COR-L47 (cell line): ENCODE measurements at regions not wholly inside any gene's neighbourhood (a gene's known extent, or its start where the extent isn't known, plus 50 kb on each side); places are given as distances from the start of the nearest gene placed in this dataset.
"Not testable (repeated sequence)": the region's sequence is repeated elsewhere in the genome, so short reads cannot be mapped to it uniquely, and the experiment has no call there.

ENCODE experiments used
- DNase-seq: peaks from one replicate; lab custom pipeline; 2025; lab: John Stamatoyannopoulos, UW

DNA sequence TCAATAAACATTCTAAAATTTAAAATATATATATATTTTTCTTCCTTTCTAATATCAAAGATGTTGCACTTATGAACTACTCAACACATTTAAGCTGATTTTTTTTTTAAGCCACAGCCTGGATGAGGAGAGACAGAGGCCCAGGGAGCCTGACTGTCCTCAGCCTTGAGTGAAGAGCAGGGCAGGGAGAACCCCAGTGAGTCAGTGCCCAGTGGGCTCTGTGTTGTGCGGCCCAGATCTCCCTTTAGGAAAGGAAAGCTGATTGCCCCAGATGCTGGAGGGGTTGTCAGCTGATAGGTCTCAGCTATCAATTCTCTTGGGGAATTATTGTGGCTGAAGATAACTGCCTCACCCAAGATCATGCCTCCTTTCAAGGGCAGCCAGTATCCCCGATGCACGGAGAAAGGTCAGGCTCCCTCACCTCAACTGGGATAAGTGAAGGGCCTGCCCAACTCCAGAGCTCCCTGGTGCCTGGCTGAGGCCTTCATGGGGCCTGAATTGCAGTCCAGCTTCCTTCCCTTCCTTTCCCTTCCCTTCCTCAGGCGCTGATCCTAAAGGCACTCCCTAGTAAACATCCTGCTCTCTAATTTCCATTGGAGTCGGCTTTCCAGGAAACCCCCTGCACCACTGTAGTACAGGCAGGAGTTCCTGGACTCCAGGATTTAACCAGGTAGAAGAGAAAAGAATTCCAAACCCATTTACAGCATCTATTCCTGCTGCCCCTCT is 106.9 kb upstream of the ATL2 start:
- DNase-seq: no peak

GRCh38 chr2:38482710-38483109 is 105.6 kb upstream of the ATL2 start:
- not testable (repeated sequence) for DNase-seq

DNA sequence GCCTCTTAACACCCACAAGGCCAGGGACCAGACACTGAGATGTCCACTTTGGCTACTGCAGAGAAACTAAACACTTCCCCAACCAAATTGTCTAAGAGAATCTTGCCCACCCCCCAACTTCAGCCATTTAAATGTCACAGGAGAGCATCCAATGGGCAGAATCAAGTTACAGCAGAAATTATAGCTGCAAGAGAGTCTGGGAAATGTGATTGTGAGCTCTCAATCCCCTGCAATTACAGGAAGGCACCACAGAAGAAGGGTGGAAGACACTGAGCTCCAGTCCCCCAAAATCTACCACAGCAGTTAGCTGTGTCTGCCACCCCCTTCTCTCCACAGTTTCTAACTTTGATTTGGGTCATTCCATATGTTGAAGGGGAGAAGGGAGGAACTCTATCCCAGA is 103.5 kb upstream of the ATL2 start:
- no peak for DNase-seq

- DNase-seq: no peak
These were observed 99.9 kb upstream of the ATL2 start for GRCh38 chr2:38477006-38477405.

- no peak for DNase-seq
These were observed 98.5 kb upstream of the ATL2 start for GRCh38 chr2:38475567-38475881.

- DNase-seq: no peak
These were observed 97.9 kb upstream of the ATL2 start for GRCh38 chr2:38474715-38475566.

DNA sequence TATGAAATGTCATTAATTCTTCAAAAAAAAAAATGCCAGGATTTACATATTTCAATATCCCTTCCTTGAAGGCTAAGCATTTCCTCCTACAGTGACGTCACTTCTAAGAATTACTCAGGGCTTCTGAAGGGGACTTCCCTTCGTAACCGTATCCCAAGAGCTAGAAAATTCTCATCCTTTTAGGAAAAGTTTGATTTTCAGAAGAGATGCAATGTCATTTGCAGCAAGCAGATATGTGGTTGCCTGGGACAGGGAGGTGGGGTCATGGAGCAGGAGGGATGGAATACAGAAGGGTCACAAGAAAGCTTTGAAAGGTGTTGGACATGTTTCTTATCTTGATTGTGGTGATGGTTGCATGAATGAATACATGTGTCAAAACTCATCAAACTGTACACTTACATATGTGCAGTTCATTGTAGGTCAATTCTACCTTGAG is 97.0 kb upstream of the ATL2 start:
- no peak for DNase-seq

DNA sequence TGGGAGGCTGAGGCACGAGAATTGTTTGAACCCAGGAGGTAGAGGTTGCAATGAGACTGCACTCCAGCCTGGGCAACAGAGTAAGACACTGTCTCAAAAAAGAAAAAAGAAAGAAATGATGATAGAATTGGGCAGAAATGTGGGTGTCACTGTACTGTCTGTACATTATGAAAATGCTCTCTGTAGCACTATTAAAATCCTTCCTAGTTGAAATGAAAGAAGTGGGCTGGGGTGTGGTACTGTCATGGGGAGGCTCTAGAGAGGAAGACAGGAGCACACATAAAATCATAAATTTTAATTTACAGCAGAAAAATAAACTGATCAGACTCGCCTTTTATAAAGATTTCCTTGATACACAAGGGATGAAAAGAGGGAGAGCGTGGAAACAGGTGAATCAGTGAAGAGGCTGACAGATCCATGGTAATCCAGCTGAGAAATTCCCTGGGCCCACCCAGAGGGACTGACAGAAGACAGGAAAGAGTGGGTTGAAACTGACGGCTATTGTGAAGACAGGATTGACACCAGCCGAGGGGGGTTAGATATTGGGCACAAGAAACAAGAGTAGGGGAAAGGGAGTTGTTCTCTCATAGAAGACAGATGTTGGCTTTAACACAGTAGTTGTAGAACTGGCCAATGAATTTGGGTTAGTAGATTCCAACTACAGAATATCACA is 96.4 kb upstream of the ATL2 start:
- DNase-seq: no peak

- no peak for DNase-seq
These were observed 93.0 kb upstream of the ATL2 start for GRCh38 chr2:38470115-38470514.

DNA sequence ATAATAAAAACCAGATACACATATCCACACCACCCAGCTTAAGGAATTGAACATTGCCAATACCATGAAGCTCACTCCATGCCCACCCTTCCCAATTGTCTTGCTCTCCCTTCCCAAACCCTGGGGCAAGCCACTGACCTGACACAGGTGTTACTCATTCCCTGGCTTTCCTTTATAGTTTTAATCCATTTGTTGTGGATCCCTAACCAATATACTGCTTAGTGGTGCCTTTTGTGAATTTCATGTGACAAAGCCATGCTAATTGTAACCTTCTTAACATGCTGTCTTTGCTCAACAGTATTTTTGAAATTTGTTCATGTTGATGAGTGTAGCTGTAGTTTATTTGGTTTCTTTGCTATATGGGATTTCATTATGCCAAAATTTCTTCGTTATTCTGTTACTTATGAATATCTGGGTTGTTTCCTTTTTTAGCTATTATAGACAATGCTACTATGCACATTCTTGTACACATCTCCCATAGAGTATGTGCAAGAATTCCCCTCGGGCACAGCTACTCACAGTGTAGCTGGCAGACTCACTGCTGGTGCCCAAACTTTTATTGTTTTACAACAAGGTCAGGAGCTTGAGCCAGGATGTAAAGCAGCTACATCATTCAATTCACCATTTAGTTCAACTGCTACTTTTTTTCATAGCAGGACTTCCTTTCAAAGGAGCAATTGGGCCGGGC is 90.8 kb upstream of the ATL2 start:
- DNase-seq: no peak

GRCh38 chr2:38466876-38467767 is 90.0 kb upstream of the ATL2 start:
- no peak for DNase-seq

DNA sequence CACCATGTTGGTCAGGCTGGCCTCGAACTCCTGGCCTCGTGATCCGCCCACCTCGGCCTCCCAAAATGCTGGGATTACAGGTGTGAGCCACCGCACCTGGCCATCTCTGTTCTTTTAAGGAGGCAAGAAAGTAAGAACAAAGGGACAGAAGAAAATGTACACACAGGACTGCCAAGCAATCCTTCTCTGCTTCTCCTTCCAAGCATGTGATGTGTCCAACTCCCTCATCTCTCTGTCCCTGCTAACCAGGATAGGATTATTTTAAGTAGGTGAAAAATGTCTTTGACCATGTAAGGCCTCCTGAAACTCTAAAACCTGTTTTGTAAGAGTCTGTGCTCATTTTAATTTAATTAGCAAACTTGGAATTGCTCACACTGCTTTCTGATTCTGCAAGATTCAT is 89.3 kb upstream of the ATL2 start:
- no peak for DNase-seq

- no peak for DNase-seq
These were observed 88.7 kb upstream of the ATL2 start for GRCh38 chr2:38465789-38466127.

- DNase-seq: no peak
These were observed 88.1 kb upstream of the ATL2 start for GRCh38 chr2:38464971-38465788.

- no peak for DNase-seq
These were observed 86.7 kb upstream of the ATL2 start for GRCh38 chr2:38463752-38464151.

DNA sequence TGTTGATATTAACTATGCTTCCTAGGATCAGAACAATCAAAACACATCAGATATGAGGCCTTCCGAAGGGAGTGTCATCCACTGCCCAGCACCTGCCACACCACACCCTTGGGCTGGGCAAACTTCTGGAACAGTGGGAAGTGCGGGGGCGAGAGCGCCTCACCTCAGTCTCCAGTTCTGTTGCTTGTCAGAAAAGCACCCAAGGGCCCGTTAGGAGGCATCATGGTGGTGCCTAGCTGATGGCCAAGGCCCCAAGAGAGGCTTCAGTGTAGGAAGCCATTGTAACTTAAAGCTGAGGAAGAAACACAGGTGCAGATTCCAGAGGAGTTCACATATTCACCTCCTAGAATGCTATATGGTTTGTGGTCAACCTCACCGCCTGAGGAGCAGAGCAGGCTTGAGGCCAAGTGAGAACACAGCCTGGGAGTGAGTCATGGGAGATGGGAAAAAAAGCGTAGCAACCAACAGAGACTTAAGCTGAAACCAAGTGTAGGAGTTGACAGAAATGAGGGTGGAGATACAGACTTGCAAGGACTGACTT is 85.1 kb upstream of the ATL2 start:
- DNase-seq: no peak

DNA sequence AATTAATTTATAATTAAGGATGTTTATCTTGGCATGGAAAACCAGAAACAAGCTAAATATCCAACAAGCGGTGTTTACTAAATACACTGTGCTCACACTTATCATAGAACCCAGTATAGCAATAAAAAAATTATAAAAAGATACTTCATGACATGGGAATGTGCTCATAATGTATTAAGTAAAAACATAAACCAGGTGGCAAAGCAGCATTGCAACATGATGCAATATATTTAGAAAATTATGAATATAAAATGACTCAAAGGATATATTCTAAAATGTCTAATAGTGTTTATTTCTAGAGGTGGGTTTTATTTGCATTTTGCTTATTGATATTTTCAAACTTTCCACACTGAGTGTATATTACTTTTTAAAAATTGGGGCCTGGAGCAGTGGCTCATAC is 84.4 kb upstream of the ATL2 start:
- DNase-seq: no peak

GRCh38 chr2:38460313-38460712 is 83.2 kb upstream of the ATL2 start:
- DNase-seq: no peak

DNA sequence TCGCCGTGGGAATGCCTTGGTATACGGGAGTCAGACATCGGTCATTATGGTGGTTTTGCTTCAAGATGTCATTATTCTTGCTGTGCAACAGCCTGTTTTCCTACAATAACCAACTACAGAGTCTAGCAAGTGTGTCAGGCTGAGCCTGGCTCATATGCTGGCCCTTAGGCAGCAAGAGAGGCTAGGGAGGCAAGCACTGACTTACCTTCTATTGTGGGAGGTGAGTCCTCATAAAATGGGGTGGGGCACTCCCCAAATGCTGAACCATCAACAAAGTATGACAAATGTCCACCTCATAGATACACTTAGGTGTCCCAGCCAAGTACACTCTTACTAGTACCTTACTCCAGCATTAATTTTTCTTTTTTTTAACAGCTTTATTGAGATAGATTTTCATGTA is 77.0 kb upstream of the ATL2 start:
- no peak for DNase-seq

GRCh38 chr2:38451778-38452177 is 74.7 kb upstream of the ATL2 start:
- DNase-seq: not testable (repeated sequence)
